Uterus (tissue), 3 donors: ENCODE measurements at regions not wholly inside any gene's neighbourhood (a gene's known extent, or its start where the extent isn't known, plus 50 kb on each side); places are given as distances from the start of the nearest gene placed in this dataset.

Experiments
- DNase-seq, 2 donors: peaks; one replicate each; pipeline ENCODE4 v3.0.0-alpha.2; 2019 to 2020
- H3K27ac ChIP-seq, 2 donors: fragments of 200-600 bp; sonication (generic); 1 replicate in 1 of 2; 2 replicates in 1 of 2; pipeline ENCODE4 v1.5.1; 2016 to 2018
- H3K27me3 ChIP-seq, 2 donors: fragments of 200-600 bp; sonication (generic); one replicate each; pipeline ENCODE4 v1.5.1; 2018 to 2019; ENCODE audit warnings: control low read depth in 1 of 2
- H3K36me3 ChIP-seq, 2 donors: fragments of 200-600 bp; sonication (generic); one replicate each; pipeline ENCODE4 v1.5.1; 2019; ENCODE audit warnings: control low read depth in 1 of 2
- H3K4me1 ChIP-seq, 2 donors: fragments of 200-600 bp; sonication (generic); one replicate each; pipeline ENCODE4 v1.5.1; 2018 to 2019; ENCODE audit warnings: control low read depth in 1 of 2
- H3K4me3 ChIP-seq, 2 donors: fragments of 200-600 bp; sonication (generic); 1 replicate in 1 of 2; 2 replicates in 1 of 2; pipeline ENCODE4 v1.5.1; 2018 to 2019; ENCODE audit warnings: mild to moderate bottlenecking in 1 of 2
- H3K9me3 ChIP-seq, 2 donors: fragments of 200-600 bp; sonication (generic); one replicate each; pipeline ENCODE4 v1.5.1; 2019; ENCODE audit warnings: control low read depth in 1 of 2
- POLR2A ChIP-seq, 2 donors: fragments of 450-650 bp; IDR thresholded peaks; one replicate each; pipeline ENCODE4 v1.6.1; 2016; ENCODE audit warnings: antibody characterized with exemption in 2 of 2, mild to moderate bottlenecking in 1 of 2, moderate library complexity in 1 of 2
- intact Hi-C: fragments of 100-400 bp; cut with DNase I; formaldehyde crosslinking; loops from one replicate; pipeline ENCODE4 v1.15.1; 2023; ENCODE audit warnings: low total_unique reads
- TF ChIP-seq, protein P1 (sequence below), 4 experiments: fragments of 200-600 bp in 2 of 4; fragments of 450-650 bp in 2 of 4; sonication (generic) in 2 of 4; IDR thresholded peaks; one replicate each; pipeline ENCODE4 v1.5.1; 2016 to 2019; ENCODE audit warnings: antibody characterized with exemption in 4 of 4, mild to moderate bottlenecking in 2 of 4, moderate library complexity in 1 of 4
- donor health status: DM: yes; HTN: yes; CAD: no.

DNA sequence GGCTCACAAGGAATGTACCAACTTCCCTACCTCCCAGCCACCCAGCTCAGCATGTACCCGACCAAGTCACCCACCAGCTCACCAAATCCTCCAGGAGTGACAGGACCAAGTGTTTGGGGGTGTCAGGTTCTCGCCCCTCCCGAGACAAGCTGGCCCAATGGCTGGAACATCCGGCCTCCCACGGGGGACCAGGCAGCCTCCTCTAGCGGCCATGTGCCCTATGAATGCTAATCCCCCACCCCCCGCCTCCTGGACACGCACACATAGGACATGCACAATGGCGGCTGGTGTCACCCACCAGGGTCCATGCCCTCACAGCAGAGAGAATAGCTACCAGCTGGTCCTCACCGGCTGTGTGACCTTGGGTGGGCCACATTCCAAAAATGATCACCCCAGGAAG lies 151.0 kb downstream of the MN1 start:
- Histone ChIP-seq H3K4me3 (no peak overlapping the region), H3K27ac (no peak overlapping the region), H3K4me1 (no peaks in the 10 kb centered on the region), H3K9me3 (no peaks in the 10 kb centered on the region), H3K36me3 (no peaks in the 10 kb centered on the region), H3K27me3 (no peaks in the 10 kb centered on the region)
- no peak for DNase-seq
- intact Hi-C loops, result loop anchor here (10.0 kb wide), 1 partner anchor 64 kb away; no protein-coding TSS in a partner anchor
- TF ChIP-seq POLR2A (IDR thresholded peaks at IDR 0.05), result no peak
- TF ChIP-seq, protein P1, sequence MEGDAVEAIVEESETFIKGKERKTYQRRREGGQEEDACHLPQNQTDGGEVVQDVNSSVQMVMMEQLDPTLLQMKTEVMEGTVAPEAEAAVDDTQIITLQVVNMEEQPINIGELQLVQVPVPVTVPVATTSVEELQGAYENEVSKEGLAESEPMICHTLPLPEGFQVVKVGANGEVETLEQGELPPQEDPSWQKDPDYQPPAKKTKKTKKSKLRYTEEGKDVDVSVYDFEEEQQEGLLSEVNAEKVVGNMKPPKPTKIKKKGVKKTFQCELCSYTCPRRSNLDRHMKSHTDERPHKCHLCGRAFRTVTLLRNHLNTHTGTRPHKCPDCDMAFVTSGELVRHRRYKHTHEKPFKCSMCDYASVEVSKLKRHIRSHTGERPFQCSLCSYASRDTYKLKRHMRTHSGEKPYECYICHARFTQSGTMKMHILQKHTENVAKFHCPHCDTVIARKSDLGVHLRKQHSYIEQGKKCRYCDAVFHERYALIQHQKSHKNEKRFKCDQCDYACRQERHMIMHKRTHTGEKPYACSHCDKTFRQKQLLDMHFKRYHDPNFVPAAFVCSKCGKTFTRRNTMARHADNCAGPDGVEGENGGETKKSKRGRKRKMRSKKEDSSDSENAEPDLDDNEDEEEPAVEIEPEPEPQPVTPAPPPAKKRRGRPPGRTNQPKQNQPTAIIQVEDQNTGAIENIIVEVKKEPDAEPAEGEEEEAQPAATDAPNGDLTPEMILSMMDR (IDR thresholded peaks at IDR 0.05), result no peak

DNA sequence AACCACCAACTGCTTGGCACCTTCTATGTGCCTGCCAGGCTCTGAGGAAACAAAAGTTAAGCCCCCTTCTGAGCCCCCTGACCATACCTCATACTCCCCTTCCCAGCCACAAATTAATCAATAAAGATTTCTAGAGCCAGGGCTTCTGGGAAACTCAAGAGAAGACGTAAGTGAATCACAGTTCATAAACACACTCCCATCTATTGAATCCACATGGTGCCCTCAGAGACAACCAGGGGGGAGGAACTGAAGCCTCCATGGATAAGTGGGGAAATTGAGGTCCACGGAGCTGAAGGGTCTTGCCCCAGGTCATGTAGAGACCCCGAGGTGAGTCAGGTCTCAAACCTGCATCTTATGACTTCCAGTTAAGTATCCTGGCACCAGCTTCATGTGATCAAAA lies 150.6 kb downstream of the MN1 start:
- H3K4me1 ChIP-seq, result no peaks in the 10 kb centered on the region
- no peak overlapping the region for H3K27ac ChIP-seq
- no peak overlapping the region for H3K4me3 ChIP-seq
- TF ChIP-seq POLR2A (IDR thresholded peaks at IDR 0.05), result no peak
- TF ChIP-seq, protein P1 (IDR thresholded peaks at IDR 0.05), result no peak
- no peaks in the 10 kb centered on the region for H3K9me3 ChIP-seq
- intact Hi-C loops, result loop anchor here (10.0 kb wide), 1 partner anchor 64 kb away; no protein-coding TSS in a partner anchor
- DNase-seq, result no peak
- H3K27me3 ChIP-seq, result no peaks in the 10 kb centered on the region
- no peaks in the 10 kb centered on the region for H3K36me3 ChIP-seq

GRCh38 chr22:27651486-27651885 lies 150.1 kb downstream of the MN1 start:
- DNase-seq, result no peak
- H3K4me3 ChIP-seq, result no peak overlapping the region
- H3K9me3 ChIP-seq, result no peaks in the 10 kb centered on the region
- TF ChIP-seq, protein P1 (IDR thresholded peaks at IDR 0.05), result no peak
- no peak for TF ChIP-seq POLR2A (IDR thresholded peaks at IDR 0.05)
- no peaks in the 10 kb centered on the region for H3K27me3 ChIP-seq
- H3K36me3 ChIP-seq, result no peaks in the 10 kb centered on the region
- intact Hi-C loops, result loop anchor here (10.0 kb wide), 1 partner anchor 63 kb away; no protein-coding TSS in a partner anchor
- H3K4me1 ChIP-seq, result no peaks in the 10 kb centered on the region
- H3K27ac ChIP-seq, result no peak overlapping the region

- Histone ChIP-seq H3K36me3 (no peaks in the 10 kb centered on the region), H3K4me3 (no peak overlapping the region), H3K27ac (no peak overlapping the region), H3K4me1 (no peaks in the 10 kb centered on the region), H3K9me3 (no peaks in the 10 kb centered on the region), H3K27me3 (no peaks in the 10 kb centered on the region)
- TF ChIP-seq, protein P1 (IDR thresholded peaks at IDR 0.05), result no peak
- no peak for TF ChIP-seq POLR2A (IDR thresholded peaks at IDR 0.05)
- DNase-seq, result no peak
- intact Hi-C loops, result loop anchor here (10.0 kb wide), 1 partner anchor 60 kb away; no protein-coding TSS in a partner anchor
Observed at GRCh38 chr22:27654546-27655445, 146.8 kb downstream of the MN1 start.

DNA sequence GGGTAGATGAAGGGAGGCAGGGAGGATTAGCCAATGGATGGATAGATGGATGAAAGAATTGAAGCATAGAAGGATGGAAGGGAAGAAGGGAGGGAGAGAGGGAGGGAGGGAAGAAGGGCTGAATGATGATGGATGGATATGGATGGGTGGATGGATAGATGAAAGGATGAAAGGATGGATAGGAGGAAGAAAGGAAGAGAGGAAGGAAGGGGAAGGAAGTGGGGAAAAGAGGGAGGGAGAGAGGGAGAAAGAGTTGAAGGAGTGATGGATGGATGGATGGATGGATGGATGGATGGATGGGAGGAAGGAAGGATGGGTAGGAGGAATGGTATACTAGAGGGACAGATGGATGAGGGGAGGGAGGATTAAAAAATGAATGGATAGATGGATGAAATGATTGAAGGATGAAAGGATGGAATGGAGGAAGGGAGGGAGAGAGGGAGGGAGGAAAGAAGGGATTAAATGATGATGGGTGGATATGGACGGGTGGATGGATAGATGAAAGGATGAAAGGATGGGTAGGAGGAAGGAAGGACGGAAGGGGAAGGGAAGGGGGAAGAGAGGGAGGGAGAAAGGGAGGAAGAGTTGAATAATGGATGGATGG lies 145.9 kb downstream of the MN1 start:
- Histone ChIP-seq H3K36me3 (no peaks in the 10 kb centered on the region), H3K4me3 (no peak overlapping the region), H3K27ac (no peak overlapping the region), H3K27me3 (no peaks in the 10 kb centered on the region), H3K9me3 (no peaks in the 10 kb centered on the region), H3K4me1 (no peaks in the 10 kb centered on the region)
- no peak for DNase-seq
- no peak for TF ChIP-seq POLR2A (IDR thresholded peaks at IDR 0.05)
- TF ChIP-seq, protein P1 (IDR thresholded peaks at IDR 0.05), result no peak
- intact Hi-C loops, result loop anchor here (10.0 kb wide), 1 partner anchor 59 kb away; no protein-coding TSS in a partner anchor
